NB4 (cell line): ENCODE measurements at regions not wholly inside any gene's neighbourhood (a gene's known extent, or its start where the extent isn't known, plus 50 kb on each side); places are given as distances from the start of the nearest gene placed in this dataset.

Source experiments
- CTCF ChIP-seq: IDR thresholded peaks from one replicate; pipeline ENCODE4 v1.5.1; 2012; ENCODE audit warnings: low read depth, low read length
- MYC ChIP-seq: IDR thresholded peaks from 2 replicates; pipeline ENCODE4 v1.6.1; 2011; ENCODE audit warnings: low read depth, low read length
- POLR2A ChIP-seq: IDR thresholded peaks from 2 replicates; pipeline ENCODE4 v1.6.1; 2011; ENCODE audit warnings: mild to moderate bottlenecking; ENCODE audit not compliant: insufficient read length; ENCODE audit errors: extremely low read depth

GRCh38 chr5:96294884-96295202 lies 138.2 kb downstream of the PCSK1 start:
- TF ChIP-seq CTCF (no peak), MYC (no peak), POLR2A (no peak)
